ENCODE measurements at regions not wholly inside any gene's neighbourhood (a gene's known extent, or its start where the extent isn't known, plus 50 kb on each side); places are given as distances from the start of the nearest gene placed in this dataset.
"Not testable (repeated sequence)": the region's sequence is repeated elsewhere in the genome, so short reads cannot be mapped to it uniquely, and the experiment has no call there.

GRCh38 chr21:9837946-9838737 is 683.2 kb upstream of the TPTE start:
- DNase-seq, result no peak

GRCh38 chr21:9838738-9839642 is 682.4 kb upstream of the TPTE start:
- no peak for DNase-seq

GRCh38 chr21:9844106-9844505 is 677.3 kb upstream of the TPTE start:
- not testable (repeated sequence) for DNase-seq

- DNase-seq, result not testable (repeated sequence)
Observed at GRCh38 chr21:9847511-9847910, 673.9 kb upstream of the TPTE start.

- DNase-seq, result not testable (repeated sequence)
Observed at GRCh38 chr21:9851166-9851565, 670.2 kb upstream of the TPTE start.

- not testable (repeated sequence) for DNase-seq
Observed at GRCh38 chr21:9851695-9852094, 669.7 kb upstream of the TPTE start.

- DNase-seq, result not testable (repeated sequence)
Observed at GRCh38 chr21:9857563-9857962, 663.8 kb upstream of the TPTE start.

- DNase-seq, result not testable (repeated sequence)
Observed at GRCh38 chr21:9859865-9860264, 661.5 kb upstream of the TPTE start.

- not testable (repeated sequence) for DNase-seq
Observed at GRCh38 chr21:9862456-9862855, 658.9 kb upstream of the TPTE start.

GRCh38 chr21:9867815-9868214 is 653.6 kb upstream of the TPTE start:
- not testable (repeated sequence) for DNase-seq

- DNase-seq, result not testable (repeated sequence)
Observed at GRCh38 chr21:9873096-9873495, 648.3 kb upstream of the TPTE start.

GRCh38 chr21:9874136-9874535 is 647.2 kb upstream of the TPTE start:
- not testable (repeated sequence) for DNase-seq

- DNase-seq, result not testable (repeated sequence)
Observed at GRCh38 chr21:9881430-9881829, 640.0 kb upstream of the TPTE start.

GRCh38 chr21:9883047-9883446 is 638.3 kb upstream of the TPTE start:
- DNase-seq, result not testable (repeated sequence)

GRCh38 chr21:9883571-9884282 is 637.7 kb upstream of the TPTE start:
- not testable (repeated sequence) for DNase-seq

- not testable (repeated sequence) for DNase-seq
Observed at GRCh38 chr21:9888500-9888899, 632.9 kb upstream of the TPTE start.

- DNase-seq, result not testable (repeated sequence)
Observed at GRCh38 chr21:9903579-9903978, 617.8 kb upstream of the TPTE start.

GRCh38 chr21:9914135-9914534 is 607.2 kb upstream of the TPTE start:
- not testable (repeated sequence) for DNase-seq

- not testable (repeated sequence) for DNase-seq
Observed at GRCh38 chr21:9919446-9919845, 601.9 kb upstream of the TPTE start.

- not testable (repeated sequence) for DNase-seq
Observed at GRCh38 chr21:9943639-9944038, 577.7 kb upstream of the TPTE start.

- DNase-seq, result not testable (repeated sequence)
Observed at GRCh38 chr21:9946057-9946456, 575.3 kb upstream of the TPTE start.

GRCh38 chr21:9949510-9950289 is 571.7 kb upstream of the TPTE start:
- not testable (repeated sequence) for DNase-seq
